Kidney (tissue), 10 donors: ENCODE measurements at regions not wholly inside any gene's neighbourhood (a gene's known extent, or its start where the extent isn't known, plus 50 kb on each side); places are given as distances from the start of the nearest gene placed in this dataset.
A peak's percentile ranks its signal among the peaks of the same experiment; 100 is the strongest.
"Not testable (repeated sequence)": the region's sequence is repeated elsewhere in the genome, so short reads cannot be mapped to it uniquely, and the experiment has no call there.

Experiments
- DNase-seq, 5 donors: peaks; one replicate each; pipeline ENCODE4 v3.0.0-alpha.2; 2013 to 2020
- FAIRE-seq: peaks from 2 replicates; lab custom pipeline; 2012; peaks lifted over from hg19 to GRCh38; lab: Jason Lieb, UNC
- H3K27ac ChIP-seq, 2 donors: one replicate each; pipeline ENCODE4 v1.7.0; 2013; ENCODE audit warnings: low read depth in 2 of 2, low read length in 2 of 2, inconsistent platforms in 1 of 2
- H3K27me3 ChIP-seq: one replicate; pipeline ENCODE4 v1.7.1; 2013; ENCODE audit warnings: low read length, inconsistent platforms; ENCODE audit not compliant: control insufficient read depth, insufficient read depth
- H3K36me3 ChIP-seq, 3 donors: one replicate each; pipeline versions ENCODE4 v1.7.0 to v1.7.1; 2013; ENCODE audit warnings: low read length in 3 of 3, control low read depth in 1 of 3, inconsistent platforms in 1 of 3; ENCODE audit not compliant: insufficient read depth in 3 of 3, control insufficient read depth in 2 of 3
- H3K4me1 ChIP-seq, 3 donors: one replicate each; pipeline versions ENCODE4 v1.7.0 to v1.7.1; 2013; ENCODE audit warnings: low read length in 3 of 3, inconsistent platforms in 1 of 3, low read depth in 1 of 3; ENCODE audit not compliant: control insufficient read depth in 2 of 3, insufficient read depth in 2 of 3
- H3K4me3 ChIP-seq, 3 donors: one replicate each; pipeline versions ENCODE4 v1.7.0 to v1.8.1; 2013; ENCODE audit warnings: low read length in 3 of 3, control low read depth in 1 of 3, inconsistent platforms in 1 of 3
- H3K9ac ChIP-seq, 3 donors: one replicate each; pipeline versions ENCODE4 v1.7.0 to v1.7.1; 2013; ENCODE audit warnings: low read length in 3 of 3, control low read depth in 1 of 3, inconsistent platforms in 1 of 3
- H3K9me3 ChIP-seq, 3 donors: one replicate each; pipeline versions ENCODE4 v1.7.0 to v1.7.1; 2013; ENCODE audit warnings: low read length in 3 of 3, control low read depth in 1 of 3, inconsistent platforms in 1 of 3; ENCODE audit not compliant: control insufficient read depth in 2 of 3, insufficient read depth in 1 of 3
- intact Hi-C: fragments of 100-400 bp; cut with DNase I; formaldehyde crosslinking; loops from one replicate; pipeline ENCODE4 v1.11.1; 2022
- donor health status: control.
- donor health status: control.
- donor health status: DM: yes; HTN: yes; CAD: no.
- donor health status: Normal renal cell carcinoma (clear cell type).

GRCh38 chr15:22631789-22632188, 154.7 kb upstream of the NIPA1 start:
- DNase-seq, H3K4me1 ChIP-seq, FAIRE-seq, H3K9me3 ChIP-seq, intact Hi-C loops, H3K4me3 ChIP-seq, H3K9ac ChIP-seq, H3K36me3 ChIP-seq, H3K27ac ChIP-seq, H3K27me3 ChIP-seq: not testable (repeated sequence)

- H3K27ac ChIP-seq, H3K27me3 ChIP-seq, H3K4me1 ChIP-seq, H3K36me3 ChIP-seq, DNase-seq, FAIRE-seq, intact Hi-C loops, H3K9ac ChIP-seq, H3K9me3 ChIP-seq, H3K4me3 ChIP-seq: not testable (repeated sequence)
Observed at GRCh38 chr15:22639983-22640382, 146.5 kb upstream of the NIPA1 start.

GRCh38 chr15:22649458-22649857, 137.0 kb upstream of the NIPA1 start:
- H3K9me3 ChIP-seq, H3K9ac ChIP-seq, H3K4me1 ChIP-seq, H3K36me3 ChIP-seq, H3K4me3 ChIP-seq, DNase-seq, FAIRE-seq, H3K27ac ChIP-seq, H3K27me3 ChIP-seq, intact Hi-C loops: not testable (repeated sequence)

- H3K9ac ChIP-seq, H3K4me3 ChIP-seq, H3K9me3 ChIP-seq, H3K4me1 ChIP-seq, H3K36me3 ChIP-seq, DNase-seq, H3K27me3 ChIP-seq, H3K27ac ChIP-seq, FAIRE-seq, intact Hi-C loops: not testable (repeated sequence)
Observed at GRCh38 chr15:22651179-22651578, 135.3 kb upstream of the NIPA1 start.

- intact Hi-C loops, H3K36me3 ChIP-seq, H3K9me3 ChIP-seq, H3K4me1 ChIP-seq, FAIRE-seq, H3K27me3 ChIP-seq: not testable (repeated sequence)
- peak overlapping the region in 1 of 3 donors; percentile 51 for H3K9ac ChIP-seq
- H3K27ac ChIP-seq = peak overlapping the region; percentile 71 to 73
- H3K4me3 ChIP-seq = peak overlapping the region; percentile 6 to 66 (median 64)
- DNase-seq = peak; percentile 34 to 77 (median 38)
Observed at GRCh38 chr15:22664294-22665058, 122.0 kb upstream of the NIPA1 start.

GRCh38 chr15:22665059-22665702, 121.3 kb upstream of the NIPA1 start:
- FAIRE-seq, H3K9me3 ChIP-seq, H3K4me1 ChIP-seq, H3K27me3 ChIP-seq, H3K36me3 ChIP-seq, intact Hi-C loops: not testable (repeated sequence)
- Histone ChIP-seq H3K4me3 (peak overlapping the region; percentile 62 to 66 (median 64)), H3K9ac (peak overlapping the region; percentile 24 to 47 (median 44)), H3K27ac (peak overlapping the region; percentile 71 to 73)
- DNase-seq = peak in 3 of 5 donors; percentile 31 to 50 (median 46)

GRCh38 chr15:22665711-22666110, 120.7 kb upstream of the NIPA1 start:
- H3K4me1 ChIP-seq, DNase-seq, FAIRE-seq, H3K36me3 ChIP-seq, H3K9me3 ChIP-seq, intact Hi-C loops, H3K27me3 ChIP-seq: not testable (repeated sequence)
- peak overlapping the region; percentile 65 to 73 for H3K27ac ChIP-seq
- H3K4me3 ChIP-seq = peak overlapping the region; percentile 62 to 66 (median 64)
- H3K9ac ChIP-seq = peak overlapping the region in 1 of 3 donors; percentile 44

- H3K27ac ChIP-seq, FAIRE-seq, H3K9ac ChIP-seq, H3K4me3 ChIP-seq, intact Hi-C loops, DNase-seq, H3K36me3 ChIP-seq, H3K9me3 ChIP-seq, H3K27me3 ChIP-seq, H3K4me1 ChIP-seq: not testable (repeated sequence)
Observed at GRCh38 chr15:22684786-22685185, 101.7 kb upstream of the NIPA1 start.
